Natural killer cell treated with Interleukin-12 subunit alpha and Interleukin-12 subunit beta and Interleukin-15 and Interleukin-18, amount 100 ng/mL, for 72 hours (primary cell): ENCODE measurements at regions not wholly inside any gene's neighbourhood (a gene's known extent, or its start where the extent isn't known, plus 50 kb on each side); places are given as distances from the start of the nearest gene placed in this dataset.
"Not testable (repeated sequence)": the region's sequence is repeated elsewhere in the genome, so short reads cannot be mapped to it uniquely, and the experiment has no call there.

Experiments
- ATAC-seq, 2 donors: fragments of 150-1000 bp; cut with Tn5 transposase in 1 of 2; sonication (Bioruptor Pico), chemical (Tn5 transposase) in 1 of 2; 2 replicates each; pipeline ENCODE4 v1.10.0; 2021
- DNase-seq: peaks from one replicate; pipeline ENCODE4 v3.0.0; 2022; ENCODE audit warnings: low spot score
- H3K27ac Mint-ChIP-seq, 2 donors: 1 replicate in 1 of 2; 2 replicates in 1 of 2; pipeline ENCODE4 v1.8.0; 2022; ENCODE audit warnings: mixed read lengths in 2 of 2, mild to moderate bottlenecking in 1 of 2, moderate library complexity in 1 of 2
- H3K27me3 Mint-ChIP-seq, 2 donors: 1 replicate in 1 of 2; 2 replicates in 1 of 2; pipeline ENCODE4 v1.8.0; 2022; ENCODE audit warnings: mixed read lengths in 2 of 2
- H3K36me3 Mint-ChIP-seq: one replicate; pipeline ENCODE4 v1.8.0; 2022; ENCODE audit warnings: mixed read lengths
- H3K4me1 Mint-ChIP-seq, 2 donors: 1 replicate in 1 of 2; 2 replicates in 1 of 2; pipeline ENCODE4 v1.8.0; 2022; ENCODE audit warnings: low read depth in 2 of 2, mixed read lengths in 2 of 2, mild to moderate bottlenecking in 1 of 2
- H3K4me3 Mint-ChIP-seq: one replicate; pipeline ENCODE4 v1.8.0; 2022; ENCODE audit warnings: mixed read lengths
- H3K9me3 Mint-ChIP-seq: 2 replicates; pipeline ENCODE4 v1.8.0; 2022; ENCODE audit warnings: mixed read lengths

DNA sequence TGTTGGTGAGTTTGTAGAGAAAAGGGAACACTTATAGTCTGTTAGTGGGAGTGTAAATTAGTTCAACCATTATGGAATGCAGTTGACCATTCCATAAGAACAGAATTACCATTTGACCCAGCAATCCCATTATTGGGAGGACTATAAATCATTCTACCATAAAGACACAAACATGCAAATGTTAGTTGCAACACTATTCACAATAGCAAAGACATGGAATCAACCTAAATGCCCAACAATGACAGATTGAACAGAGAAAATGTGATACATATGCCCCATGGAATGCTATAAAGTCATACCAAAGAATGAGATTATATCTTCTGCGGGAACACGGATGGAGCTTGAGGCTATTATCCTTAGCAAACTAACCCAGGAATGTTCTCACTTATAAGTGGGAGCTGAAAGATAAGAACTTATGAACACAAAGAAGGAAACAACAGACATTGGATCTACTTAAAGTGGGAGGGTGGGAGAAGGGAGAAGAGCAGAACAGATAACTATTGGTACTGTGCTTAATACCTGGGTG is 1819.2 kb upstream of the ADGRL3 start:
- no peak for DNase-seq
- Mint-ChIP-seq H3K4me1 (no peaks in the 10 kb centered on the region), H3K27ac (no peak overlapping the region), H3K9me3 (peaks cover 15% of the 10 kb centered on the region), H3K27me3 (no peaks in the 10 kb centered on the region), H3K4me3 (no peak overlapping the region), H3K36me3 (no peaks in the 10 kb centered on the region)
- no peak for ATAC-seq

DNA sequence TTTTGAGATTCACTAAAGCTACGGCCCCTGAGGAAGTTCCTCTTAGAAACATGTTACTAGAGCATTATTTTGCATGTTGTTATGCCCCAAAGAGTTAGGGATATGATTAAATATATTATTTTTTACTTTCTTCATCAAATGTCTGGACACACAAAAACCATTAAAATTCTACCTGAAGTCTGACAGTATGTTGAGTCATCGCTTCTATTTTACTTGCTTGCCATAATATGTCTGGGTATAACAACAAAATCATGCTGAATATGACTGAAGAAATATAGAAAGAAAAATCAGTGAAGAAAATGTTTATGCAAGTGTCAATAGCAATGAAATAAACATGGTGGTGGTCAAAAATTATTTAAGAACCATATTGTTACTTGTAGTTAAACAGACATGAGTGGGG is 1818.5 kb upstream of the ADGRL3 start:
- Mint-ChIP-seq H3K27me3 (no peaks in the 10 kb centered on the region), H3K4me3 (no peak overlapping the region), H3K27ac (no peak overlapping the region), H3K9me3 (peaks cover 11% of the 10 kb centered on the region), H3K36me3 (no peaks in the 10 kb centered on the region), H3K4me1 (no peaks in the 10 kb centered on the region)
- no peak for DNase-seq
- no peak for ATAC-seq

DNA sequence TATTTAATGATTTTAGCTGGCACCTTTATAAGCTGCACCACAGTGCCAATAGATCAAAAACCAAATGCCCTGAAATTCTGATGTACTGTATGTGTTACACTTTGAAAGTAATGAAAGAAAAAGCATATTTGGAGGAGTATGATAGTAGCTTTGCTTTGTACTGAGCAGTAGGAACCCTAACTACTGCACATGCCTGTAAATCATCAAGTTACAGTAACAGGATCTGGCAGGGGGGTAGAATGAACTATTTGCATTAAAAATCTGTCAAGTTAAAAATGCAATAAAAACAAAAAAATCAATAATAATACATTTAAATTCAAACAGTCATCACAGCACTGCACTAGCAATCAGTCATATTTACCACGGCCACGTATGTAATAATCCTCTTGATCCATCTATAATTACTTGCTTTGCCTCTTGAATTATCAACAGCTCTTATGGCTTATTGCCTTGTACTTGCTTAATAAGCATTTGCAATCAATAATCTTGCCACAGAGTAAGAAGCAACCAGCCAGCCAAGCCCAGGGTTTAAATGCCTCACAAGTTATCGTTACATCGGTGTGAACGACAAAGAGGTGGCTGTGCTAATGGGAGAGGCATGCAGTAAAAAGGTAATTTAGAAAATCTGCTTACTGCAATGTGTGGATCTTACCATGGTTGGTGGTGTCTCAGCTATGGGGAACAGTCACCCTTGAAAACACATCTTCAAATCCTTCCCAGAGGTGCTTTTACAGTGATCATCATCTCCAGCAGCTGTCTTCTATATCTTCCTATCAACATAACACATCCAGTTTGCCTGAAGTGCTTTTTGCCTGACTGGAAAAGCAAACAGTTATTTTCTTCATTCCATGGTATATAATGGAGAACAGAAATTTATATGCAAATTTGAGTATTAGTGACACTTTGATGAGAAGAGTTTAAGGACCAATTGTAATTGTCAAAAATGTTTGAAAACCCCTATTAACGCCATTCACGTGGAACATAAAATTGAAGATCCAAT is 1812.1 kb upstream of the ADGRL3 start:
- Mint-ChIP-seq H3K4me1 (no peaks in the 10 kb centered on the region), H3K9me3 (peaks cover 7% of the 10 kb centered on the region), H3K27ac (no peak overlapping the region), H3K36me3 (peaks cover 2% of the 10 kb centered on the region), H3K4me3 (no peak overlapping the region), H3K27me3 (no peaks in the 10 kb centered on the region)
- DNase-seq (no peak), ATAC-seq (no peak)

DNA sequence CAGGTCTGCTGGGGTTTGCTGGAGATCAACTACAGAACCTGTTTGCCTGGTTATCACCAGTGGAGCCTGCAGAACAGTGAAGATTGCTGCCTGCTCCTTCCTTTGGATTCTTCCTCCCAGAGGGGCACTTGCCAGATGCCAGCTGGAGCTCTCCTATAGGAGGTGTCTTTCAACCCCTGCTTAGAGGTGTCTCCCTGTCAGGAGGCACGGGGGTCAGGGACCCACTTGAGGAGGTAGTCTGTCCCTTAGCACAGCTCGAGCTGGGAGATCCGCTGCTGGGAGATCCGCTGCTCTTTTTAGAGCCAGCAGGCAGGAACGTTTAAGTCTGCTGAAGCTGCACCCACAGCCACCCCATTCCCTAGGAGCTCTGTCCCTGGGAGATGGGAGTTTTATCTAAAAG is 1806.3 kb upstream of the ADGRL3 start:
- no peak for DNase-seq
- H3K4me1 Mint-ChIP-seq: no peaks in the 10 kb centered on the region
- no peak overlapping the region for H3K27ac Mint-ChIP-seq
- no peak overlapping the region for H3K4me3 Mint-ChIP-seq
- H3K9me3 Mint-ChIP-seq: peaks cover 14% of the 10 kb centered on the region
- peaks cover 13% of the 10 kb centered on the region for H3K36me3 Mint-ChIP-seq
- ATAC-seq: no peak
- no peaks in the 10 kb centered on the region for H3K27me3 Mint-ChIP-seq

DNA sequence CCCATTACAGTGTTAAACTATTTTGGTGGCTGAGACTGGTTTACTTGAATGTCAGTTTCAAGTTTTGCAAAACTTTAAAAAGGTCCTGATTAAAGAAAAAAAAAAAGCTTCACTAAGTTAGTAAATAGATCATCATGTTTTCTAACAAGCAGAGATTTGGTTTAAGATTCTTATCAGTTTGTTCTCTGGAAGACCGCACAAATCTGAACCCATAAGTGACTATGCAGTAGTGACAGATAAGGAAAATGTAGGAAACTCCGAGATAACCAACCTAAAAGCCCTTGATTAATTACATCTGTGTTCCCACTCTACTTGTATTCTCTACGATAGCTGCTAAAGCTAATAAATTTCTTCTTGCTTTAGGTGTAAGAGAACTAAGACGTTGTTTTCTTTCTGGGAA is 1799.8 kb upstream of the ADGRL3 start:
- Mint-ChIP-seq H3K27me3 (no peaks in the 10 kb centered on the region), H3K27ac (no peak overlapping the region), H3K4me1 (no peaks in the 10 kb centered on the region), H3K4me3 (no peak overlapping the region), H3K9me3 (peaks cover 7% of the 10 kb centered on the region), H3K36me3 (peaks cover 12% of the 10 kb centered on the region)
- no peak for DNase-seq
- ATAC-seq: no peak

DNA sequence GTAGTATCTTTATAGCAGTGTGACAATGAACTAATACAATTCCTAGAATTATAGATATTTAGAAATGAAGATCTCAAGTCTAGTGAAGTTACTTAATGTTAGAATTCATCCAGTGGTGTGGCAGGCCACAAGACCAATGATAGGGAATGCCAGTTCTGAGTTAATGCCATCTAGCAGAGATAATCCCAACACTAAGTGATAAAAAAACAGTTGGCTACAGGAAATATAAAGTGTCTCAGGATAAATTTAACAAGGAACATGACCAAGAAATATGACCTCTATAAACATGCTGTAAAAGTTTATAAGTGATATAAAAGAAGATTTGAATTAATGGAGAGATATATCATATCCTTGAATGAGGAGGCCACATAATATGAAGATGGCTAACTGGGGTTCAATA is 1790.5 kb upstream of the ADGRL3 start:
- ATAC-seq (no peak), DNase-seq (no peak)
- Mint-ChIP-seq H3K4me3 (no peak overlapping the region), H3K36me3 (peaks cover 5% of the 10 kb centered on the region), H3K4me1 (no peaks in the 10 kb centered on the region), H3K27me3 (no peaks in the 10 kb centered on the region), H3K9me3 (peaks cover 6% of the 10 kb centered on the region), H3K27ac (no peak overlapping the region)

DNA sequence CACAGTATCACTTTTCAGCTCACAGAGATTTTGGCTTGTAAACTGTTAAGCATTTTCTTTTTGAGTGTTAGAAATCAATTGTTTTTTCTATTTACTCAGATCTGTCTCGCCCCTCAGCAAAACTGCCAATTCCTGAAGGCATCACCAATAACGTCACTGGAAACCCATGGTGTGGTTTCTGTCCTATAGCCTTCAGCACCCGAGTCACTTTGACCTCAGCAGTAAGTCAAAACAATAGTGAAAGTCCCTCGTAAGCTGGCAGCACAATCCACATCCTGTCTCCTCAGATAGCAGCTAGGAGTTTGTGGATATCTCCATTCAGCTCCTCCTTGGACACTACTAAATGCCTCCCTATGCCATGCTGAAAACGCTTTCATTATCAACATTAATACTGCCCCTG is 1787.4 kb upstream of the ADGRL3 start:
- no peak overlapping the region for H3K4me3 Mint-ChIP-seq
- no peaks in the 10 kb centered on the region for H3K27me3 Mint-ChIP-seq
- DNase-seq (no peak), ATAC-seq (no peak)
- peaks cover 11% of the 10 kb centered on the region for H3K36me3 Mint-ChIP-seq
- H3K27ac Mint-ChIP-seq: no peak overlapping the region
- peaks cover 10% of the 10 kb centered on the region for H3K9me3 Mint-ChIP-seq
- no peaks in the 10 kb centered on the region for H3K4me1 Mint-ChIP-seq

DNA sequence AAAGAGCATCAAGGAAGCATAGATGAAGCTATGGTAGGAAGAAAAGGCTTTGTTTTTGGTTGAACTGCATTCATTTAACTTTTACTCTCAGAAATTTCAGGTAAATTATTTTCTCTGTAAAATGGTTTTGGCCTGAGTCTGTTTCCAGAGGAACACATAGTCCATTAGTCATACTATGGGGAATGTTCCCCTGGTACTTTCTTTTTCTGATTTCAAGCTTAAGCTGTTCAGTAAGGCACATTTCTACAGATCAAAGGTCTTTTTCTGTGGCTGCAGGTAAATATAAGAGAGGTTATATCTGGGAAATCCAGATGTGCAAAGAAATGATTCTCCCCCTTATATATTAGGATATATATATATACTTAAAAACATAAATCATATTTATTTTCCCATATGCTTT is 1744.4 kb upstream of the ADGRL3 start:
- H3K27ac Mint-ChIP-seq: no peak overlapping the region
- H3K4me1 Mint-ChIP-seq: no peaks in the 10 kb centered on the region
- DNase-seq (no peak), ATAC-seq (no peak)
- peaks cover 6% of the 10 kb centered on the region for H3K36me3 Mint-ChIP-seq
- no peak overlapping the region for H3K4me3 Mint-ChIP-seq
- H3K9me3 Mint-ChIP-seq: peaks cover 14% of the 10 kb centered on the region
- H3K27me3 Mint-ChIP-seq: no peaks in the 10 kb centered on the region

DNA sequence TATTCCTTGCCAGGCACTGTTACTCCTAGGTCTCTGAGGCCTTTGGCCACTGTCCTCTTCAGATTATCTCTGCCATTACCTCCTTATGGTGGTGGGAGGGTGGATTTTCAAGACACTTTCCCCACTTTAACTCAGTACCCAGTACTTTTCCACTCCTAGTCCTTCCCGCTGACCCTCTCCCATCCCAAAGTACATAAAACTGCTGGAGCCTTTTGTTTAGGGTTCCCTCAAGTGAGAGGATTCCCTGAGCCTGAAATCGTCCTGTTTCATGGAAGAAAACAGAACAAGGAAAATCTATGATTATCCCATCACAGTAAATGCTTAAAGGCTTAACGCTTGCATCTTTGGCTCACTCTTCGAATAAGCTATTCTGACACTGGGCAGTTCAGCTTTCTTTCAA is 1742.5 kb upstream of the ADGRL3 start:
- H3K4me3 Mint-ChIP-seq: no peak overlapping the region
- H3K27ac Mint-ChIP-seq: no peak overlapping the region

DNA sequence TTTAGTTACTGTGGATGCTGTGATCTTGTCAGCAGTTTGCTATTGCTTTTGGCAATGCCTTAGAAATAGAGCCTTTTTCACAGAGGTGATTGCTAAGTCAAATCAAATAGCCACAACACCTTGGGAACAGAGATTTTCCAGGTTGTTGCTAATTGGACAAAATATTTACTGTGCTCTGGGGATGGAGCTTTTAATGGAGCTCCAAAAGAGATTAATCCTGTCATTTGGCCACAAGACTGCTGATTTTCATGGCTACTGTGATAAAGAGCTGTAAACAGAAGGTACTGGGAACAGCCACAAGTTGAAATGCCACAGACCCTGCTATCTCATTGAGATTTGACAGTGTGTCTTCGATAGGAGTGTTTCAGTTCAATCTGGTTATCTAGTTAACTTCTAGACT is 1715.2 kb upstream of the ADGRL3 start:
- no peak for ATAC-seq
- DNase-seq: no peak
- H3K4me1 Mint-ChIP-seq: no peaks in the 10 kb centered on the region
- H3K27me3 Mint-ChIP-seq: no peaks in the 10 kb centered on the region
- no peak overlapping the region for H3K4me3 Mint-ChIP-seq
- H3K36me3 Mint-ChIP-seq: no peaks in the 10 kb centered on the region
- no peak overlapping the region for H3K27ac Mint-ChIP-seq
- peaks cover 11% of the 10 kb centered on the region for H3K9me3 Mint-ChIP-seq

More for the DNA sequence above, 1742.5 kb upstream of the ADGRL3 start:
- Mint-ChIP-seq H3K4me1 (no peaks in the 10 kb centered on the region), H3K9me3 (peaks cover 10% of the 10 kb centered on the region), H3K27me3 (no peaks in the 10 kb centered on the region), H3K36me3 (no peaks in the 10 kb centered on the region)
- ATAC-seq (no peak), DNase-seq (no peak)

DNA sequence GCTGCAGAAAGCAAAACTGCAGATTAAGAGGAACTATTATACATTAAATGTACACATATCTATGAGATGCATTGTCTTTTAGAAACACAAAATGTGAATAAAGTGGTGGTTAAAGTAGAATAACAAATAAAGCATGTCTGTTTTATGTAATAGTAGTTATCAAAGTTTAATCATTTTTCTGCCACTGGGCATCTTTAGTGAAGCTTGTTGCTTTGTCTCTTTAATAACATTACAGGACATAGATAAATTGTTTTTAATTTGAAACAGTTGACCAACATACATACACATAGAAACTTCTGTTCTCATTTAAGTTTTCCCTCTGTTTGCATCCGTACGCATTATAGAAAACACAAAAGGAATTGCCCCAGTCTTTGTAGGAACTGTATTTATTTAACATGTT is 1700.0 kb upstream of the ADGRL3 start:
- Mint-ChIP-seq H3K27ac (no peak overlapping the region), H3K4me3 (no peak overlapping the region), H3K4me1 (no peaks in the 10 kb centered on the region), H3K36me3 (peaks cover 4% of the 10 kb centered on the region), H3K9me3 (peaks cover 12% of the 10 kb centered on the region), H3K27me3 (no peaks in the 10 kb centered on the region)
- DNase-seq (no peak), ATAC-seq (no peak)

DNA sequence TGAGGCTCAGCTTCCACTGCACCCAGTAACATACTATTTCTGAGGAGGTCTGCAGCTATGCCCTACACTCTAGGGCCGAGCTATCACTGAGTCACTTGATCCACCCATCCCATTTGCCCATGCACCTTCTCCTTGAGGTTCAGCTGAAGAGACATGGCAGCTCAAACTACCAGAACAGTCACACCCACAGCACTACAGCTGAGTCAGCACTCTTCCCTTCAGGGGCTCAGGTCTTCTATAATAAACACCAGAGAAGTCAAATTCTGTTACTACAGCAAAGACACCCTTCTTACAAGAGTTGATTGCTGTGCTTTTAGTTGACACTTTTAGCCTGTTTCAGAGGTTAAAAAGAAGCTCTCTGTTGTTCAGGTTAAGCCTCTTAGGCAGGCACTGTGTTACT is 1696.4 kb upstream of the ADGRL3 start:
- Mint-ChIP-seq H3K4me1 (no peaks in the 10 kb centered on the region), H3K27ac (no peak overlapping the region), H3K4me3 (no peak overlapping the region), H3K9me3 (peaks cover 8% of the 10 kb centered on the region), H3K27me3 (no peaks in the 10 kb centered on the region), H3K36me3 (no peaks in the 10 kb centered on the region)
- DNase-seq (no peak), ATAC-seq (no peak)

DNA sequence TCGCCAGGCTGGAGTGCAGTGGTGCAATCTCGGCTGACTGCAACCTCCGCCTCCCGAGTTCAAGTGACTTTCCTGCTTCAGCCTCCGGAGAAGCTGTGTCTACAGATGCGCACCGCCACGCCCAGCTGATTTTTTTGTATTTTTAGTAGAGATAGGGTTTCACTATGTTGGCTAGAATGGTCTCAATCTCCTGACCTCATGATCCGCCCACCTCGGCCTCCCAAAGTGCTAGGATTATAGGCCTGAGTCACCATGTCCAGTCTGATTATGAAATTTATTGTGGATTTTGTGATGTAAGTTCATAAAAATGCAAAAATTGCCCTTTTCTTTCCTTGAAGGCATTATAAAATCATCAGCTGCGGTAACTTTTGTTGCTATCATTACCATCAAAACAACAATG is 1688.3 kb upstream of the ADGRL3 start:
- H3K4me3 Mint-ChIP-seq, H3K36me3 Mint-ChIP-seq, H3K4me1 Mint-ChIP-seq: not testable (repeated sequence)

DNA sequence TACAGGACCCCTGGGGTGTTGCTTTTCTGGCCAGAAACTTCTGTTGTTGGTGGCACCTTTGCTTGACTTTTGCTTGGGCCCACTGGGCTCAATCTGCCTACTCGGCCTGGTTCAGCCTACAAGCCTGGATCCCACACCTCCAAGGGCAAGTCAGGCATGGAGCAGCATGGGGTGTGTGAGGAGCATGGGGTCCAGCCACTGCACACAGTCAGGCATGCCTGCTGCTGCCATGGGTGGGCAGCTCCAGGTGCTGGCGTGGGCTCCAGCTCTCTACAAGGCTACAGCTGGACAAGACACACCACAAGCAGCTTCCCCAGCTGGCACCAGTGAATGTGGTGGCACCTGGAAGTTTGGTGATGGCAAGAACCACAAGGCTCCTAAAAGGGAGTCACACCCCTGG is 1683.1 kb upstream of the ADGRL3 start:
- H3K9me3 Mint-ChIP-seq: peaks cover 10% of the 10 kb centered on the region
- H3K36me3 Mint-ChIP-seq: no peaks in the 10 kb centered on the region
- H3K27ac Mint-ChIP-seq: no peak overlapping the region
- no peak for ATAC-seq
- H3K27me3 Mint-ChIP-seq: no peaks in the 10 kb centered on the region
- DNase-seq: no peak
- H3K4me3 Mint-ChIP-seq: no peak overlapping the region
- no peaks in the 10 kb centered on the region for H3K4me1 Mint-ChIP-seq

More for the DNA sequence above, 1688.3 kb upstream of the ADGRL3 start:
- peaks cover 14% of the 10 kb centered on the region for H3K9me3 Mint-ChIP-seq
- H3K27me3 Mint-ChIP-seq, H3K27ac Mint-ChIP-seq, ATAC-seq, DNase-seq: not testable (repeated sequence)
